ENCODE measurements at regions not wholly inside any gene's neighbourhood (a gene's known extent, or its start where the extent isn't known, plus 50 kb on each side); places are given as distances from the start of the nearest gene placed in this dataset.

DNA sequence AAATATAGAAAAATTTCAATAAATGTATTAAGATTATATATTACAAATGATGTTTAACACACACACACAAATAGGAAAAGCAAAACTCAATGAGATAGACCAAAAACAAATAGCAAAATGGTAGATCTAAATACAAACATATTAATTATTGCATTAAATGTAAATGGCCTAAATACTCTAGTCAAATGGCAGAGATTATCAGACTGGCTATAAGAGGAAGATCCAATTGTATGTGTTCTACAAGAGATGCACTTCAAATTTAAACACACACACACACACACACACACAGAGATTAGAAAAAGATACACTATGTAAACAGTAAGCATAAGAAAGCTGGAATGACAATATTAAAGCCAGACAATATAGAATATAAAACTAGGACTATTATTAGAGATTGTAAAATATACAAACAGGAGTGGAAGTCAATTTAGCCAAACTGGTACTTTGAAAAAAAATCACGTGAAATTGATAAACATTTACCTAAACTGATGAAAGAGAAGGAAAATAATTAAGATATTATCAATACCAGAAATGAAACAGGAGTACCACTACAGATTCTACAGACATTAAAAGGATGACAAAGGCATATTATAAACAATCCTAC is 150.5 kb downstream of the TBXT start:
- WGBS, 2 experiments (ENCODE audit: extremely low coverage in 2 of 2, insufficient read length in 1 of 2) = no CpG with 5 or more reads among the region's 1 CpG
- Histone ChIP-seq H3K27ac (ENCODE audit: insufficient read depth, low read length) (no peak overlapping the region), H2BK15ac (ENCODE audit: low read depth, low read length) (no peak overlapping the region), H4K8ac (ENCODE audit: low read depth in 2 of 2, low read length in 2 of 2) (no peak overlapping the region), H3K4ac (ENCODE audit: low read depth, low read length) (no peak overlapping the region), H3K4me3 (ENCODE audit: insufficient read depth, low read depth, low read length) (no peak overlapping the region), H3K9ac (ENCODE audit: low read depth, low read length) (no peak overlapping the region), H4K5ac (ENCODE audit: low read depth, low read length) (no peak overlapping the region), H3K18ac (ENCODE audit: low read depth, low read length) (no peak overlapping the region), H3K23ac (ENCODE audit: low read depth, low read length) (no peak overlapping the region), H3K4me2 (ENCODE audit: low read depth, low read length) (no peak overlapping the region), H2AFZ (replicated peaks; ENCODE audit: low read length, poor library complexity) (no peak overlapping the region), H3K14ac (replicated peaks; ENCODE audit: low read depth, low read length) (no peak overlapping the region), H3K56ac (ENCODE audit: extremely low read depth, insufficient read depth, low read length) (no peak overlapping the region), H3K9me3 (ENCODE audit: control insufficient read depth, insufficient read depth, low read length) (peaks cover 4% of the 10 kb centered on the region), H2BK120ac (ENCODE audit: low read depth, low read length) (no peak overlapping the region), H3K79me1 (ENCODE audit: low read depth in 1 of 2, low read length in 2 of 2) (no peaks in the 10 kb centered on the region), H2BK20ac (ENCODE audit: low read depth, low read length) (no peak overlapping the region), H3K4me1 (ENCODE audit: control insufficient read depth, insufficient read depth, low read length) (no peaks in the 10 kb centered on the region), H4K91ac (ENCODE audit: insufficient read depth, low read depth, low read length) (no peak overlapping the region), H3K27me3 (ENCODE audit: control insufficient read depth, insufficient read depth, low read length) (no peaks in the 10 kb centered on the region), H3K36me3 (ENCODE audit: control insufficient read depth, insufficient read depth, low read length) (no peaks in the 10 kb centered on the region), H2AK9ac (replicated peaks; ENCODE audit: low read depth, low read length, poor library complexity) (no peak overlapping the region), H4K20me1 (ENCODE audit: insufficient read depth, low read length) (no peaks in the 10 kb centered on the region), H2BK5ac (ENCODE audit: low read depth, low read length, poor library complexity, severe bottlenecking) (no peak overlapping the region), H2AK5ac (ENCODE audit: low read depth, low read length) (no peak overlapping the region), H3K9me1 (ENCODE audit: insufficient read depth, low read length) (no peaks in the 10 kb centered on the region)
- ATAC-seq (ENCODE audit: low read depth) (no peak), DNase-seq (no peak)
- CTCF ChIA-PET = no interaction called here
- intact Hi-C loops (cut with micrococcal nuclease) (loop anchor here (5.0 kb wide), 1 partner anchor 40 kb away; no protein-coding TSS in a partner anchor), dilution Hi-C loops (cut with HindIII; ENCODE audit: low sequenced_read_pairs, unreplicated experiment) (no loop called here), in situ Hi-C loops (cut with MboI; ENCODE audit: low sequenced_read_pairs) (no loop called here)
- TF ChIP-seq RCOR1 (IDR thresholded peaks at IDR 0.05; ENCODE audit: insufficient replicate concordance, low read length) = peak; percentile 69
- no peak for TF ChIP-seq POLR2A (IDR thresholded peaks at IDR 0.05; ENCODE audit: low read depth, low read length)
- POLR2A ChIA-PET (ENCODE audit: unreplicated experiment) = no interaction called here
- BruUV-seq (replicated peaks) = no TSS peak
